B cell (primary cell): ENCODE measurements at regions not wholly inside any gene's neighbourhood (a gene's known extent, or its start where the extent isn't known, plus 50 kb on each side); places are given as distances from the start of the nearest gene placed in this dataset.

Experiments used
- ATAC-seq: fragments of 200-7000 bp; cut with Tn5 transposase; one replicate; pipeline ENCODE4 v1.10.0; 2021; ENCODE audit warnings: low read depth, mild to moderate bottlenecking, moderate number of reproducible peaks, moderate library complexity
- CTCF ChIA-PET: fragments of 350-600 bp; sonication (Branson Sonifier 250); formaldehyde crosslinking; loops from one replicate; lab custom pipeline; 2021; ENCODE audit warnings: antibody characterized with exemption, inconsistent platforms; lab: Charles Lee
- POLR2A ChIA-PET: fragments of 350-600 bp; sonication (Branson Sonifier 250); formaldehyde crosslinking; loops from one replicate; lab custom pipeline; 2021; ENCODE audit warnings: antibody characterized with exemption; lab: Charles Lee
- DNase-seq: peaks from one replicate; pipeline ENCODE4 v3.0.0; 2013
- H2AFZ ChIP-seq: 2 replicates; pipeline ENCODE4 v1.6.1; 2012; ENCODE audit warnings: mild to moderate bottlenecking, low read depth, low read length; ENCODE audit not compliant: insufficient read depth, poor library complexity, severe bottlenecking
- H3K27ac ChIP-seq, 2 donors: 1 replicate in 1 of 2; 2 replicates in 1 of 2; pipeline ENCODE4 v1.5.1; 2012 to 2013; ENCODE audit warnings: low read length in 2 of 2, mild to moderate bottlenecking in 2 of 2, moderate library complexity in 1 of 2
- H3K27me3 ChIP-seq, 4 experiments: fragments of 200-600 bp in 1 of 4; sonication (generic) in 1 of 4; replicated peaks in 1 of 4; 1 replicate in 2 of 4; 2 replicates in 2 of 4; pipeline versions ENCODE4 v1.6.1 to v1.7.0; 2013 to 2016; ENCODE audit warnings: low read length in 3 of 4, mild to moderate bottlenecking in 2 of 4, mixed read lengths in 1 of 4, moderate library complexity in 1 of 4; ENCODE audit not compliant: insufficient read depth in 4 of 4, control insufficient read depth in 3 of 4; ENCODE audit errors: control extremely low read depth in 1 of 4
- H3K36me3 ChIP-seq, 2 experiments: replicated peaks in 1 of 2; 1 replicate in 1 of 2; 2 replicates in 1 of 2; pipeline versions ENCODE4 v1.6.1 to v1.7.1; 2013; ENCODE audit warnings: low read length in 1 of 2; ENCODE audit not compliant: insufficient read depth in 2 of 2, control insufficient read depth in 1 of 2; ENCODE audit errors: control extremely low read depth in 1 of 2, extremely low read depth in 1 of 2
- H3K4me1 ChIP-seq, 2 donors: fragments of 200-600 bp in 1 of 2; sonication (generic) in 1 of 2; 1 replicate in 1 of 2; 2 replicates in 1 of 2; pipeline versions ENCODE4 v1.5.1 to v1.6.1; 2013 to 2017; ENCODE audit warnings: low read length in 2 of 2; ENCODE audit not compliant: control insufficient read depth in 2 of 2, insufficient read depth in 2 of 2
- H3K4me2 ChIP-seq: replicated peaks from 2 replicates; pipeline ENCODE3; 2012; ENCODE audit warnings: mild to moderate bottlenecking, low read depth, low read length; ENCODE audit not compliant: poor library complexity, severe bottlenecking
- H3K4me3 ChIP-seq, 5 experiments: fragments of 200-600 bp in 1 of 5; sonication (generic) in 1 of 5; 1 replicate in 3 of 5; 2 replicates in 2 of 5; pipeline versions ENCODE4 v1.5.1 to v1.7.0; 2011 to 2016; ENCODE audit warnings: low read length in 4 of 5, mild to moderate bottlenecking in 4 of 5, low read depth in 2 of 5, control low read depth in 1 of 5, moderate library complexity in 1 of 5; ENCODE audit not compliant: insufficient read depth in 1 of 5; ENCODE audit errors: control extremely low read depth in 1 of 5, extremely low read depth in 1 of 5
- H3K79me2 ChIP-seq: fragments of 200-600 bp; sonication (generic); one replicate; pipeline ENCODE4 v1.6.0; 2016; ENCODE audit warnings: low read length; ENCODE audit not compliant: control insufficient read depth, insufficient read depth
- H3K9ac ChIP-seq: fragments of 200-600 bp; sonication (generic); 2 replicates; pipeline ENCODE4 v1.6.1; 2017; ENCODE audit warnings: mild to moderate bottlenecking, low read length, moderate library complexity
- H3K9me3 ChIP-seq, 3 donors: one replicate each; pipeline versions ENCODE4 v1.6.1 to v1.7.1; 2013; ENCODE audit warnings: low read length in 2 of 3; ENCODE audit not compliant: control insufficient read depth in 2 of 3, insufficient read depth in 1 of 3; ENCODE audit errors: control extremely low read depth in 1 of 3
- H4K20me1 ChIP-seq: 2 replicates; pipeline ENCODE4 v1.6.0; 2012; ENCODE audit warnings: mild to moderate bottlenecking, low read length; ENCODE audit not compliant: insufficient read depth, control insufficient read depth, poor library complexity, severe bottlenecking
- H3K27ac Mint-ChIP-seq: one replicate; pipeline ENCODE4 v1.8.0; 2021; ENCODE audit warnings: mixed read lengths
- H3K27me3 Mint-ChIP-seq: one replicate; pipeline ENCODE4 v1.8.0; 2021; ENCODE audit warnings: mixed read lengths
- H3K4me1 Mint-ChIP-seq: one replicate; pipeline ENCODE4 v1.8.0; 2021; ENCODE audit warnings: mixed read lengths
- H3K4me3 Mint-ChIP-seq: one replicate; pipeline ENCODE4 v1.8.0; 2021; ENCODE audit warnings: mixed read lengths
- H3K9me3 Mint-ChIP-seq: one replicate; pipeline ENCODE4 v1.8.0; 2022; ENCODE audit warnings: mixed read lengths; ENCODE audit not compliant: insufficient read depth
- EZH2 ChIP-seq: IDR thresholded peaks from 2 replicates; pipeline ENCODE4 v1.6.1; 2012; ENCODE audit warnings: borderline replicate concordance, low read depth, mild to moderate bottlenecking, moderate library complexity, low read length; ENCODE audit not compliant: insufficient read depth, poor library complexity, severe bottlenecking
- WGBS: methylation state at CpG from one replicate; pipeline ENCODE4 v1.1.5; 2013; ENCODE audit warnings: missing lambda C conversion rate; ENCODE audit not compliant: insufficient coverage; 5-methylcytosine and 5-hydroxymethylcytosine counted together
- intact Hi-C: fragments of 100-400 bp; cut with micrococcal nuclease; formaldehyde crosslinking; loops from one replicate; pipeline ENCODE4 v1.10.0; 2022
- TF ChIP-seq, protein P1 (sequence below): fragments of 200-600 bp; IDR thresholded peaks from one replicate; pipeline ENCODE4 v1.8.0; 2022; ENCODE audit warnings: antibody characterized with exemption, mild to moderate bottlenecking

DNA sequence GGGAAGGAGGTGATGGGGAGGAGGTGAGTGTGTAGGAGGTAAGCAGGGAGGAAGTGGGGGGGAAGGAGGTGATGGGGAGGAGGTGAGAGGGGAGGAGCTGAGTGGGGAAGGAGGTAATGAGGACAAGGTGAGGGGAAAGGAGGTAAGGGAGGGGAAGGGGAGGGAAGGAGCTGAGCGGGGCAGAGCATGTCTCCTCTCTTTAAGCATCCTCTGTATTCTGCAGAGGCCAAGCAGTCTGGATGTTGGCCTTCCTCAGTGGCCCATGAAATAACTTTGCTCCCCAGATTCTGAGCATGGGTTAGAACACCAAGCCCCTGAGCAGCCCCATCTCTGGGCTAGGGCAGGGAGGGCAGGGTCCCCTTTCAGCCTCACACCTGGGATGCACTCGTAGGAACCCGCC, 84.6 kb downstream of the EDN3 start:
- peaks cover 0 to 4% (median 2%) of the 10 kb centered on the region in 4 experiments for H3K27me3 ChIP-seq
- no peaks in the 10 kb centered on the region for H3K79me2 ChIP-seq
- CTCF ChIA-PET = no interaction called here
- DNase-seq (no peak), ATAC-seq (no peak)
- H3K9me3 Mint-ChIP-seq = no peaks in the 10 kb centered on the region
- WGBS = 71% methylated on average over 3 of the region's 3 CpGs
- no peaks in the 10 kb centered on the region for H4K20me1 ChIP-seq
- peaks cover 0 to 17% (median 0%) of the 10 kb centered on the region in 3 donors for H3K9me3 ChIP-seq
- no peak overlapping the region for H2AFZ ChIP-seq
- H3K4me1 Mint-ChIP-seq = no peaks in the 10 kb centered on the region
- no peak overlapping the region for H3K4me3 Mint-ChIP-seq
- H3K27ac Mint-ChIP-seq = no peak overlapping the region
- no peaks in the 10 kb centered on the region for H3K36me3 ChIP-seq
- POLR2A ChIA-PET = no interaction called here
- peaks cover 13% of the 10 kb centered on the region for H3K27me3 Mint-ChIP-seq
- no peak overlapping the region for H3K9ac ChIP-seq
- peaks cover 0 to 7% of the 10 kb centered on the region in 2 donors for H3K4me1 ChIP-seq
- intact Hi-C loops = no loop called here
- H3K4me2 ChIP-seq = no peak overlapping the region
- H3K4me3 ChIP-seq = no peak overlapping the region
- no peak overlapping the region for H3K27ac ChIP-seq
- TF ChIP-seq, protein P1, sequence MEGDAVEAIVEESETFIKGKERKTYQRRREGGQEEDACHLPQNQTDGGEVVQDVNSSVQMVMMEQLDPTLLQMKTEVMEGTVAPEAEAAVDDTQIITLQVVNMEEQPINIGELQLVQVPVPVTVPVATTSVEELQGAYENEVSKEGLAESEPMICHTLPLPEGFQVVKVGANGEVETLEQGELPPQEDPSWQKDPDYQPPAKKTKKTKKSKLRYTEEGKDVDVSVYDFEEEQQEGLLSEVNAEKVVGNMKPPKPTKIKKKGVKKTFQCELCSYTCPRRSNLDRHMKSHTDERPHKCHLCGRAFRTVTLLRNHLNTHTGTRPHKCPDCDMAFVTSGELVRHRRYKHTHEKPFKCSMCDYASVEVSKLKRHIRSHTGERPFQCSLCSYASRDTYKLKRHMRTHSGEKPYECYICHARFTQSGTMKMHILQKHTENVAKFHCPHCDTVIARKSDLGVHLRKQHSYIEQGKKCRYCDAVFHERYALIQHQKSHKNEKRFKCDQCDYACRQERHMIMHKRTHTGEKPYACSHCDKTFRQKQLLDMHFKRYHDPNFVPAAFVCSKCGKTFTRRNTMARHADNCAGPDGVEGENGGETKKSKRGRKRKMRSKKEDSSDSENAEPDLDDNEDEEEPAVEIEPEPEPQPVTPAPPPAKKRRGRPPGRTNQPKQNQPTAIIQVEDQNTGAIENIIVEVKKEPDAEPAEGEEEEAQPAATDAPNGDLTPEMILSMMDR = no peak
- TF ChIP-seq EZH2 = no peak

DNA sequence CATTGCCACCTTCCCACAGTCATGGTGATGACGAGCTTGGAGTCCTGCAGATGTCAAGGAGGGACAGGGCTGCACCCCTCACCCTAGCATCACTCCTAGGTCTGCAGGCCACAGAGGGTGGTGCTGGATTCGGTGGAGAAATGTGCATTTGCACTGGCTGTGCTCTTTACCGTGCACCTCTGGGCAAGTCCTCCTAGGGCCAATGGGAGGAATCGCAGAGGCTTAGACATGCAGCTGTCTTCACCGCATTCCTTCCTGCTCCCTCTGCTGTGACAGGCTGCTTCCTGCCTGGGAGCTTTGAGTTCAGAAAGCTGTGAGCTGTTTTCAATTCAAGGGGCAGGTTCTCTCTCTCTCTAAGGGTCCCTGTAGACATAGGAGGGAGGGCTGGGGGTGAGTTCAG, 85.1 kb downstream of the EDN3 start:
- 31% methylated on average over 3 of the region's 5 CpGs for WGBS
- POLR2A ChIA-PET = no interaction called here

More for the DNA sequence above, 85.1 kb downstream of the EDN3 start:
- Mint-ChIP-seq H3K4me1 (no peaks in the 10 kb centered on the region), H3K27me3 (peaks cover 10% of the 10 kb centered on the region), H3K9me3 (no peaks in the 10 kb centered on the region), H3K27ac (no peak overlapping the region), H3K4me3 (no peak overlapping the region)
- CTCF ChIA-PET = no interaction called here
- intact Hi-C loops = no loop called here
- Histone ChIP-seq H3K4me2 (no peak overlapping the region), H3K27me3 (peaks cover 0 to 3% (median 1%) of the 10 kb centered on the region in 4 experiments), H3K9ac (no peak overlapping the region), H4K20me1 (no peaks in the 10 kb centered on the region), H3K4me3 (no peak overlapping the region), H3K27ac (no peak overlapping the region), H2AFZ (no peak overlapping the region), H3K4me1 (peaks cover 0 to 7% of the 10 kb centered on the region in 2 donors), H3K79me2 (no peaks in the 10 kb centered on the region), H3K9me3 (peaks cover 0 to 17% (median 0%) of the 10 kb centered on the region in 3 donors), H3K36me3 (no peaks in the 10 kb centered on the region)
- no peak for DNase-seq
- no peak for ATAC-seq
- no peak for TF ChIP-seq EZH2
- TF ChIP-seq, protein P1 = no peak
